GM12878 (cell line): ENCODE measurements at regions not wholly inside any gene's neighbourhood (a gene's known extent, or its start where the extent isn't known, plus 50 kb on each side); places are given as distances from the start of the nearest gene placed in this dataset.

Experiments used
- ATAC-seq: fragments of 200-7000 bp; cut with Tn5 transposase; 3 replicates; pipeline ENCODE4 v1.9.1; 2020; ENCODE audit warnings: mild to moderate bottlenecking, moderate library complexity
- BruUV-seq: library from RNA; stranded (reverse); fragments of 400-500 nt; replicated peaks from 2 replicates; lab custom pipeline; 2021; lab: Mats Ljungman, UMichigan
- CTCF ChIA-PET: fragments of 300-600 bp; sonication (Branson Sonifier 250); formaldehyde crosslinking; extraction: SDS; loops from one replicate; lab custom pipeline; 2021; ENCODE audit warnings: inconsistent platforms; lab: Yijun Ruan, JAX
- POLR2A ChIA-PET: fragments of 350-600 bp; formaldehyde crosslinking; extraction: SDS; loops from one replicate; lab custom pipeline; 2021; ENCODE audit warnings: inconsistent platforms; lab: Charles Lee
- RAD21 ChIA-PET: fragments of 300-600 bp; sonication (Branson Sonifier 250); formaldehyde crosslinking; loops from one replicate; lab custom pipeline; 2023; ENCODE audit warnings: antibody characterized with exemption; ENCODE audit not compliant: unreplicated experiment; lab: Charles Lee
- SMC1A ChIA-PET: fragments of 300-600 bp; sonication (Branson Sonifier 250); formaldehyde crosslinking; loops from one replicate; lab custom pipeline; 2023; ENCODE audit not compliant: unreplicated experiment, uncharacterized antibody; lab: Charles Lee
- DNase-seq: peaks from one replicate; pipeline ENCODE4 v3.0.0-alpha.2; 2011; ENCODE audit warnings: low read depth, low spot score
- FAIRE-seq: peaks from 3 replicates; lab custom pipeline; 2011; peaks lifted over from hg19 to GRCh38; lab: Jason Lieb, UNC
- H2AFZ ChIP-seq: 2 replicates; pipeline ENCODE4 v1.6.0; 2011; ENCODE audit warnings: low read depth, low read length, control low read depth; ENCODE audit not compliant: control insufficient read depth
- H3K27ac ChIP-seq: 2 replicates; pipeline ENCODE4 v1.5.1; 2011; ENCODE audit warnings: control low read depth; ENCODE audit not compliant: control insufficient read depth, insufficient read depth
- H3K27me3 ChIP-seq, 2 experiments: replicated peaks in 1 of 2; 2 replicates each; pipeline versions ENCODE4 v1.6.0 to v1.6.1; 2011; ENCODE audit warnings: low read length in 1 of 2; ENCODE audit not compliant: control insufficient read depth in 2 of 2, insufficient read depth in 2 of 2
- H3K36me3 ChIP-seq, 2 experiments: 2 replicates each; pipeline ENCODE4 v1.5.1; 2011; ENCODE audit warnings: low read length in 1 of 2; ENCODE audit not compliant: control insufficient read depth in 2 of 2, insufficient read depth in 2 of 2
- H3K4me1 ChIP-seq: 2 replicates; pipeline ENCODE4 v1.6.1; 2011; ENCODE audit warnings: mild to moderate bottlenecking, low read length, moderate library complexity, mixed read lengths; ENCODE audit not compliant: control insufficient read depth, insufficient read depth
- H3K4me2 ChIP-seq: 2 replicates; pipeline ENCODE4 v1.6.0; 2011; ENCODE audit warnings: control low read depth; ENCODE audit not compliant: control insufficient read depth, insufficient read depth
- H3K4me3 ChIP-seq: fragments of 200-600 bp; sonication (generic); 2 replicates; pipeline ENCODE4 v1.5.1; 2016
- H3K79me2 ChIP-seq: 2 replicates; pipeline ENCODE4 v1.6.0; 2011; ENCODE audit warnings: low read length; ENCODE audit not compliant: control insufficient read depth, insufficient read depth
- H3K9ac ChIP-seq: 2 replicates; pipeline ENCODE4 v1.8.0; 2011; ENCODE audit warnings: low read length, control low read depth, mixed read lengths; ENCODE audit not compliant: control insufficient read depth, insufficient read depth
- H3K9me3 ChIP-seq: replicated peaks from 3 replicates; pipeline ENCODE4 v1.5.1; 2011; ENCODE audit warnings: mild to moderate bottlenecking, low read length; ENCODE audit not compliant: control insufficient read depth, insufficient read depth
- H4K20me1 ChIP-seq: 2 replicates; pipeline ENCODE4 v1.6.0; 2011; ENCODE audit not compliant: control insufficient read depth, insufficient read depth
- ATF3 ChIP-seq: IDR thresholded peaks from 2 replicates; pipeline ENCODE4 v1.6.1; 2011; ENCODE audit warnings: low read depth, mild to moderate bottlenecking, low read length, moderate library complexity, borderline replicate concordance; ENCODE audit errors: extremely low read depth
- ATF7 ChIP-seq: fragments of 450-650 bp; IDR thresholded peaks from 2 replicates; pipeline ENCODE4 v1.6.1; 2016; ENCODE audit warnings: low read depth, mild to moderate bottlenecking
- CBX5 ChIP-seq: sonication (generic); IDR thresholded peaks from 2 replicates; pipeline ENCODE4 v1.6.1; 2016; ENCODE audit warnings: low read depth, moderate library complexity, mild to moderate bottlenecking, inconsistent platforms
- CUX1 ChIP-seq: IDR thresholded peaks from 2 replicates; pipeline ENCODE4 v1.6.1; 2012; ENCODE audit warnings: improper control_type of control experiment, low read depth, low read length; ENCODE audit not compliant: insufficient replicate concordance
- EZH2 ChIP-seq: IDR thresholded peaks from 2 replicates; pipeline ENCODE4 v1.6.1; 2012; ENCODE audit warnings: low read depth, mild to moderate bottlenecking, control low read depth, inconsistent platforms, low read length, borderline replicate concordance; ENCODE audit not compliant: control insufficient read depth
- HDGF ChIP-seq: fragments of 450-650 bp; IDR thresholded peaks from 2 replicates; pipeline ENCODE4 v1.6.1; 2016; ENCODE audit warnings: antibody characterized with exemption
- IKZF1 ChIP-seq: fragments of 450-650 bp; conservative IDR thresholded peaks from 2 replicates; pipeline ENCODE4 v1.6.1; 2017; ENCODE audit warnings: antibody characterized with exemption, mild to moderate bottlenecking
- KAT2A ChIP-seq: conservative IDR thresholded peaks from 2 replicates; pipeline ENCODE4 v1.6.1; 2011; ENCODE audit warnings: low read depth, low read length; ENCODE audit not compliant: control insufficient read depth
- MLLT1 ChIP-seq: fragments of 450-650 bp; IDR thresholded peaks from 2 replicates; pipeline ENCODE4 v1.6.1; 2016; ENCODE audit warnings: mild to moderate bottlenecking
- NBN ChIP-seq: fragments of 450-650 bp; IDR thresholded peaks from 2 replicates; pipeline ENCODE4 v1.6.1; 2016
- POLR2AphosphoS5 ChIP-seq: IDR thresholded peaks from 2 replicates; pipeline ENCODE4 v1.6.1; 2011; ENCODE audit warnings: mild to moderate bottlenecking, low read length, inconsistent platforms
- SMAD1 ChIP-seq: fragments of 450-650 bp; IDR thresholded peaks from 2 replicates; pipeline ENCODE4 v1.6.1; 2018; ENCODE audit warnings: mild to moderate bottlenecking, low read depth; ENCODE audit not compliant: partially characterized antibody
- SMARCA5 ChIP-seq: fragments of 450-650 bp; IDR thresholded peaks from 2 replicates; pipeline ENCODE4 v1.6.1; 2017; ENCODE audit warnings: mild to moderate bottlenecking
- ZNF217 ChIP-seq: fragments of 450-650 bp; IDR thresholded peaks from 2 replicates; pipeline ENCODE4 v1.6.1; 2017; ENCODE audit warnings: antibody characterized with exemption, mild to moderate bottlenecking
- ZNF24 ChIP-seq: fragments of 450-650 bp; IDR thresholded peaks from 2 replicates; pipeline ENCODE4 v1.6.1; 2017; ENCODE audit warnings: antibody characterized with exemption, mild to moderate bottlenecking
- WGBS: methylation state at CpG from one replicate; pipeline ENCODE4 v1.1.6; 2016; ENCODE audit warnings: low lambda C conversion rate; ENCODE audit not compliant: insufficient replicate concordance, insufficient coverage; ENCODE audit errors: missing lambda C conversion rate; 5-methylcytosine and 5-hydroxymethylcytosine counted together
- in situ Hi-C: fragments of 300-500 bp; cut with MboI; formaldehyde crosslinking; loops from 9 replicates; pipeline ENCODE4 v1.14.3; 2018; ENCODE audit warnings: mixed read lengths
- intact Hi-C: fragments of 100-400 bp; cut with micrococcal nuclease; formaldehyde crosslinking; loops from one replicate; pipeline ENCODE4 v1.14.2; 2022; ENCODE audit not compliant: unreplicated experiment

GRCh38 chr18:66761166-66761565 lies 157.3 kb upstream of the CDH19 start (continued):
- TF ChIP-seq CUX1 (no peak), KAT2A (no peak), ZNF217 (no peak), ZNF24 (no peak), HDGF (no peak), EZH2 (no peak), SMAD1 (no peak), ATF7 (no peak)

DNA sequence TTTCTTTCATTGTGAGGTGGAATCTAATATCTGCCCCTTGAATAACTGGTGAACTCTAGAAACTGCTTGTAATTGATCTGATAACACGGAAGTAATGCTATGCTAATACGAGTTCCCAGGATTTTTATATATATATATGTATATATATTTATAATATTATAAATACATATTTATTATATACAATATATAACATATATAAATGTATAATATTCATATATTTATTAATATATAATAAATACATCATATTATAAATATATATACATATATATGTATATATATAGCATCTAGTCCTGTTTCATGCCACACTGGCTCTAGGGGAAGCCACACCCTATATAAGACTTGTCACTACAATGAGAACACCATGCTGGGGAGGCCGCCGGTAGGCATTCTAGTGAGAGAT lies 156.7 kb upstream of the CDH19 start:
- Histone ChIP-seq H3K9ac (no peak overlapping the region), H3K79me2 (no peaks in the 10 kb centered on the region), H3K9me3 (no peaks in the 10 kb centered on the region), H3K4me1 (no peaks in the 10 kb centered on the region), H3K27me3 (no peaks in the 10 kb centered on the region), H2AFZ (no peak overlapping the region), H3K27ac (no peak overlapping the region), H3K36me3 (no peaks in the 10 kb centered on the region), H3K4me3 (no peak overlapping the region), H4K20me1 (no peaks in the 10 kb centered on the region), H3K4me2 (no peak overlapping the region)
- no peak for FAIRE-seq
- ATAC-seq = no peak
- ChIA-PET SMC1A (no interaction called here), RAD21 (no interaction called here), POLR2A (no interaction called here), CTCF (no interaction called here)
- in situ Hi-C loops (no loop called here), intact Hi-C loops (no loop called here)
- no peak for DNase-seq
- no TSS peak for BruUV-seq
- WGBS = 35% methylated on average over 4 of the region's 4 CpGs
- no peak for TF ChIP-seq SMARCA5
- no peak for TF ChIP-seq MLLT1
- TF ChIP-seq POLR2AphosphoS5 = no peak
- TF ChIP-seq HDGF = no peak
- no peak for TF ChIP-seq CBX5
- TF ChIP-seq NBN = no peak
- no peak for TF ChIP-seq ATF3
- TF ChIP-seq IKZF1 = no peak
